ENCODE measurements at regions not wholly inside any gene's neighbourhood (a gene's known extent, or its start where the extent isn't known, plus 50 kb on each side); places are given as distances from the start of the nearest gene placed in this dataset.

- TF ChIP-seq TAF1 (IDR thresholded peaks at IDR 0.05; ENCODE audit: low read depth) (no peak), SMC3 (conservative IDR thresholded peaks at IDR 0.05; ENCODE audit: poor library complexity) (no peak), EZH2 (IDR thresholded peaks at IDR 0.05; ENCODE audit: borderline replicate concordance, insufficient read depth, low read length, poor library complexity, severe bottlenecking) (no peak), POLR2AphosphoS5 (IDR thresholded peaks at IDR 0.05) (no peak), EP300 (conservative IDR thresholded peaks at IDR 0.05; ENCODE audit: poor library complexity, severe bottlenecking) (no peak), MXI1 (conservative IDR thresholded peaks at IDR 0.05; ENCODE audit: poor library complexity, severe bottlenecking) (no peak), RAD21 (conservative IDR thresholded peaks at IDR 0.05) (no peak), REST (IDR thresholded peaks at IDR 0.05; ENCODE audit: borderline replicate concordance) (no peak)
- TF ChIP-seq, protein P1, sequence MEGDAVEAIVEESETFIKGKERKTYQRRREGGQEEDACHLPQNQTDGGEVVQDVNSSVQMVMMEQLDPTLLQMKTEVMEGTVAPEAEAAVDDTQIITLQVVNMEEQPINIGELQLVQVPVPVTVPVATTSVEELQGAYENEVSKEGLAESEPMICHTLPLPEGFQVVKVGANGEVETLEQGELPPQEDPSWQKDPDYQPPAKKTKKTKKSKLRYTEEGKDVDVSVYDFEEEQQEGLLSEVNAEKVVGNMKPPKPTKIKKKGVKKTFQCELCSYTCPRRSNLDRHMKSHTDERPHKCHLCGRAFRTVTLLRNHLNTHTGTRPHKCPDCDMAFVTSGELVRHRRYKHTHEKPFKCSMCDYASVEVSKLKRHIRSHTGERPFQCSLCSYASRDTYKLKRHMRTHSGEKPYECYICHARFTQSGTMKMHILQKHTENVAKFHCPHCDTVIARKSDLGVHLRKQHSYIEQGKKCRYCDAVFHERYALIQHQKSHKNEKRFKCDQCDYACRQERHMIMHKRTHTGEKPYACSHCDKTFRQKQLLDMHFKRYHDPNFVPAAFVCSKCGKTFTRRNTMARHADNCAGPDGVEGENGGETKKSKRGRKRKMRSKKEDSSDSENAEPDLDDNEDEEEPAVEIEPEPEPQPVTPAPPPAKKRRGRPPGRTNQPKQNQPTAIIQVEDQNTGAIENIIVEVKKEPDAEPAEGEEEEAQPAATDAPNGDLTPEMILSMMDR (IDR thresholded peaks at IDR 0.05; ENCODE audit: poor library complexity, severe bottlenecking), result no peak
Observed at GRCh38 chr2:105546628-105546974, 147.8 kb upstream of the FHL2 start.
